ENCODE measurements at regions not wholly inside any gene's neighbourhood (a gene's known extent, or its start where the extent isn't known, plus 50 kb on each side); places are given as distances from the start of the nearest gene placed in this dataset.

DNA sequence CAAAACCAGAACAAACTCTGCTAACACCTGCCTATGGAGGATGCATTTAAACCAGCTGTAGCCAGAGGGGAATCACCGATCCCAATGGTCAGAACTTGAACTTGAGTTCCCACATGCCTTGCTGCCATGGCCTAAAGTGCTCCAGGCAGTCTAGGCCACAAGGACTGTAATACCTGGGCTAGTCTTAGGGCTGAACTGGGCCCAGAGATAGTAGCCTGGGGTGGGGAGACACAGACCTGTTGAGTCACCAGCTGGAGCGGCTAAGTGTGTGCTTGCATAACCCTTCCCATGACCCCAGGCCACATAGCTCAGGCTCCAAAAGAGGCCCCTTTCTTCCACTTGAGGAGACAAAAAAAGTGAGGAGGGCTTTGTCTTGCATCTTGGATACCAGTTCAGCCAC is 515.0 kb upstream of the DDX18 start:
- no peak overlapping the region for H3K4me3 ChIP-seq (ENCODE audit: low read depth, low read length)
- TF ChIP-seq, protein P1, sequence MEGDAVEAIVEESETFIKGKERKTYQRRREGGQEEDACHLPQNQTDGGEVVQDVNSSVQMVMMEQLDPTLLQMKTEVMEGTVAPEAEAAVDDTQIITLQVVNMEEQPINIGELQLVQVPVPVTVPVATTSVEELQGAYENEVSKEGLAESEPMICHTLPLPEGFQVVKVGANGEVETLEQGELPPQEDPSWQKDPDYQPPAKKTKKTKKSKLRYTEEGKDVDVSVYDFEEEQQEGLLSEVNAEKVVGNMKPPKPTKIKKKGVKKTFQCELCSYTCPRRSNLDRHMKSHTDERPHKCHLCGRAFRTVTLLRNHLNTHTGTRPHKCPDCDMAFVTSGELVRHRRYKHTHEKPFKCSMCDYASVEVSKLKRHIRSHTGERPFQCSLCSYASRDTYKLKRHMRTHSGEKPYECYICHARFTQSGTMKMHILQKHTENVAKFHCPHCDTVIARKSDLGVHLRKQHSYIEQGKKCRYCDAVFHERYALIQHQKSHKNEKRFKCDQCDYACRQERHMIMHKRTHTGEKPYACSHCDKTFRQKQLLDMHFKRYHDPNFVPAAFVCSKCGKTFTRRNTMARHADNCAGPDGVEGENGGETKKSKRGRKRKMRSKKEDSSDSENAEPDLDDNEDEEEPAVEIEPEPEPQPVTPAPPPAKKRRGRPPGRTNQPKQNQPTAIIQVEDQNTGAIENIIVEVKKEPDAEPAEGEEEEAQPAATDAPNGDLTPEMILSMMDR (IDR thresholded peaks at IDR 0.05; ENCODE audit: low read depth, low read length), result no peak
- DNase-seq (ENCODE audit: low read depth, low spot score), result no peak
- in situ Hi-C loops (cut with HindIII; ENCODE audit: low sequenced_read_pairs), result no loop called here

DNA sequence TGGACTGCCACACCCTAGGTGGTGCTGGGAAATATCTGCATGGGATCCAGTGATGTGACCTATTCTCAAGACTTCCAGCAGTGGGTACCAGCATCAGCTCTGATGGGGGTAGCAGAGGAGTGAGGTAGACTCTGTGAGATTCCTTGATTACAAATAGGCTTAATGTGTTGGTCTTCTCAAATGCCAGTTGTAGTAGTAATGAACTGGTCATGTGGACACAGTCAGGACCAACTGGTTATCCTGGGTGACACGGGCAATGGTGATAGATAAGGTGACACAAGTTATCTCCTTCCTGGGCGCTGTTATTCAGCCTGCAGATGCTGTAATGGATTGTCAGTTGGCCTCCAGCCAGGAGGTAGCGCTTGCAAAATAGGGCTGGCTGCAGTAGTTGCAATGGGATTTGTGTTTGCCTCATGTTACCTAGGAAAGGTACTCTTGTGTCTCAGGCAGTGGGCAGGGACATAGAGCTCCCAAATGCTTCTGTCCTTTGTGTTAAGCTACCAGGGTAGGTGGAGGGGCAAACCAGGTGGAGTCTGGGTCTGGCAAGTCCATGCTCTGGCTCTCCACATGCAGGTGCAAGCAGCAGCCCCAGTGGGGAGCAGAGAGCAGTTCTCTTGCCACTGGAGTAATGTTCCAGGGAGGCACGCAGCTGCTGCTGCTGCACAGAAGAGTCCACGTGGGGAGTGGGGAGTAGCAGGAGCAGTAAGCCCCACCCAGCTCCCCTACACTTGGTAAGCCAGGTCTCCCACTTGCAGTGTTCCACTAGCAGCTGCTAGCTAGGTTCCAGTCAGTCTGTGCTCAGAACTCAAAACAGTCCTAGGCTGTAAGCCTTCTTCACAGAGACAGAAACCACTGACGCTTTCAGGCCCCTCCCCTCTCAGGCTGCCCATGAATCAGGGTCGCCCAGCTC is 505.4 kb upstream of the DDX18 start:
- in situ Hi-C loops (cut with HindIII; ENCODE audit: low sequenced_read_pairs), result no loop called here
- H3K4me3 ChIP-seq (ENCODE audit: low read depth, low read length), result no peak overlapping the region
- TF ChIP-seq, protein P1 (IDR thresholded peaks at IDR 0.05; ENCODE audit: low read depth, low read length), result no peak
- no peak for DNase-seq (ENCODE audit: low read depth, low spot score)

DNA sequence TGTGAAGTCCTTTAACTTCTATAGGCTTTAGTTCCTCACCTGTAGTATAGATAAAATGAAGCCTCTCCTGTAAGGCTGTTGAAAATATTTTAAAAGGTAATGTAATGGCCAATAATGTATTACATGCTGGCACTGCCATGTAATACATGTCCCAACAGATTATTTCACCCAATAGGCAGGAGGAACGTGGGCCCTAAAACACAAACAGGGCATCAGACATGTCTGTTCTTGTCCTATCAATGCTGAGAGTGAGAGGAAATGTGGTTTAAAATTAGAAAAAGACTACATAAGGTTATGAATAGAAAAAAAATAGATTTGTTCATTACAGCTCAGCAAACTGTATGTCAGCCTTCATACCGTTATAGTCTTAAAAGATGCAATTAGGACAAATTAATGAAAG is 492.7 kb upstream of the DDX18 start:
- no peak for DNase-seq (ENCODE audit: low read depth, low spot score)
- in situ Hi-C loops (cut with HindIII; ENCODE audit: low sequenced_read_pairs), result no loop called here
- no peak overlapping the region for H3K4me3 ChIP-seq (ENCODE audit: low read depth, low read length)
- TF ChIP-seq, protein P1 (IDR thresholded peaks at IDR 0.05; ENCODE audit: low read depth, low read length), result no peak

GRCh38 chr2:117323331-117323730 is 491.2 kb upstream of the DDX18 start:
- H3K4me3 ChIP-seq (ENCODE audit: low read depth, low read length), result no peak overlapping the region
- TF ChIP-seq, protein P1 (IDR thresholded peaks at IDR 0.05; ENCODE audit: low read depth, low read length), result no peak
- in situ Hi-C loops (cut with HindIII; ENCODE audit: low sequenced_read_pairs), result no loop called here
- no peak for DNase-seq (ENCODE audit: low read depth, low spot score)

DNA sequence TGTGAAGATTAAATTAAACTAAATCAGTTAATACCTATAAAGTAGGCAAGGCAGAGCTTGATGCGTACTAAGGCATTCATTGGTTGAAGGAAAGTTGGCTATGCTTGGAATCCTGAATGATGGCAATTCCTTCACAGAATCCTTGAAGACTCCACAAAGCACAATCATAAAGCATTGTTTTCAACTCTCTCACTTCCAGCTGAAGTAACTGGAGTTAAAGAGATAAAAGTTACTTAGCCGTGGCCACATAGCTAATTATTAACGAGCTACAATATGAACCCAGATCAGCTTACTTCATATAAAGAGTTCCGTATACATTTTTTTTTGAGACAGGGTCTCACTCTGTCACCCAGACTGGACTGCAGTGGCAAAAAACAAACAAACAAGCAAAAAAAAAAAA is 483.9 kb upstream of the DDX18 start:
- H3K4me3 ChIP-seq (ENCODE audit: low read depth, low read length), result no peak overlapping the region
- DNase-seq (ENCODE audit: low read depth, low spot score), result no peak
- in situ Hi-C loops (cut with HindIII; ENCODE audit: low sequenced_read_pairs), result no loop called here
- TF ChIP-seq, protein P1 (IDR thresholded peaks at IDR 0.05; ENCODE audit: low read depth, low read length), result no peak

- TF ChIP-seq, protein P1 (IDR thresholded peaks at IDR 0.05; ENCODE audit: low read depth, low read length), result no peak
- no peak for DNase-seq (ENCODE audit: low read depth, low spot score)
- in situ Hi-C loops (cut with HindIII; ENCODE audit: low sequenced_read_pairs), result no loop called here
Measured at GRCh38 chr2:117335967-117336366, 478.5 kb upstream of the DDX18 start.

More at GRCh38 chr2:117335967-117336366, 478.5 kb upstream of the DDX18 start:
- H3K4me3 ChIP-seq (ENCODE audit: low read depth, low read length), result no peak overlapping the region
